GM23248 (cell line): ENCODE measurements at regions not wholly inside any gene's neighbourhood (a gene's known extent, or its start where the extent isn't known, plus 50 kb on each side); places are given as distances from the start of the nearest gene placed in this dataset.

Source experiments
- EZH2 ChIP-seq: fragments of 200-600 bp; sonication (generic); IDR thresholded peaks from 2 replicates; pipeline ENCODE4 v1.6.1; 2018; ENCODE audit warnings: antibody characterized with exemption, mild to moderate bottlenecking; ENCODE audit not compliant: insufficient read depth, poor library complexity, severe bottlenecking
- EZH2phosphoT487 ChIP-seq: fragments of 200-600 bp; sonication (generic); IDR thresholded peaks from 2 replicates; pipeline ENCODE4 v1.6.1; 2018; ENCODE audit warnings: antibody characterized with exemption, moderate library complexity, mild to moderate bottlenecking, low read depth; ENCODE audit not compliant: insufficient read depth

- TF ChIP-seq EZH2 (no peak), EZH2phosphoT487 (no peak)
These were observed 195.9 kb upstream of the PMFBP1 start for GRCh38 chr16:72367851-72368250.
